Liver (tissue), 8 donors: ENCODE measurements at regions not wholly inside any gene's neighbourhood (a gene's known extent, or its start where the extent isn't known, plus 50 kb on each side); places are given as distances from the start of the nearest gene placed in this dataset.

Source experiments
- DNase-seq: peaks from one replicate; pipeline ENCODE4 v3.0.0-alpha.2; 2017; ENCODE audit warnings: low spot score
- H3K27ac ChIP-seq, 2 donors: one replicate each; pipeline ENCODE4 v1.7.0; 2013; ENCODE audit warnings: inconsistent platforms in 2 of 2, low read length in 2 of 2, control low read depth in 1 of 2, low read depth in 1 of 2, mild to moderate bottlenecking in 1 of 2
- H3K27me3 ChIP-seq, 4 donors: one replicate each; pipeline versions ENCODE4 v1.6.1 to v1.7.0; 2013; ENCODE audit warnings: low read length in 3 of 4, inconsistent platforms in 1 of 4, mild to moderate bottlenecking in 1 of 4, moderate library complexity in 1 of 4; ENCODE audit not compliant: control insufficient read depth in 4 of 4, insufficient read depth in 4 of 4
- H3K36me3 ChIP-seq, 4 donors: one replicate each; pipeline versions ENCODE4 v1.6.1 to v1.7.0; 2013; ENCODE audit warnings: low read length in 3 of 4, mild to moderate bottlenecking in 3 of 4, low read depth in 1 of 4, moderate library complexity in 1 of 4; ENCODE audit not compliant: control insufficient read depth in 4 of 4, insufficient read depth in 3 of 4
- H3K4me1 ChIP-seq, 4 donors: one replicate each; pipeline versions ENCODE4 v1.6.1 to v1.7.0; 2013; ENCODE audit warnings: low read length in 3 of 4, mild to moderate bottlenecking in 3 of 4, moderate library complexity in 1 of 4; ENCODE audit not compliant: control insufficient read depth in 4 of 4, insufficient read depth in 4 of 4
- H3K4me3 ChIP-seq, 3 donors: one replicate each; pipeline versions ENCODE4 v1.6.1 to v1.7.0; 2013; ENCODE audit warnings: low read length in 3 of 3, control low read depth in 1 of 3, low read depth in 1 of 3, mild to moderate bottlenecking in 1 of 3
- H3K9ac ChIP-seq, 2 donors: one replicate each; pipeline ENCODE4 v1.7.0; 2013; ENCODE audit warnings: low read length in 2 of 2, mild to moderate bottlenecking in 2 of 2, moderate library complexity in 2 of 2, control low read depth in 1 of 2, low read depth in 1 of 2
- H3K9me3 ChIP-seq, 4 donors: one replicate each; pipeline versions ENCODE4 v1.6.1 to v1.7.0; 2013; ENCODE audit warnings: low read length in 3 of 4; ENCODE audit not compliant: control insufficient read depth in 4 of 4
- CTCF ChIP-seq: fragments of 150-350 bp; IDR thresholded peaks from 2 replicates; pipeline ENCODE4 v1.5.1; 2017; ENCODE audit warnings: improper control_type of control experiment, low read depth, low read length; ENCODE audit not compliant: missing input control
- EGR1 ChIP-seq, 2 donors: IDR thresholded peaks; 2 replicates each; pipeline ENCODE4 v1.6.1; 2016 to 2018; ENCODE audit warnings: antibody characterized with exemption in 2 of 2, low read depth in 2 of 2
- GABPA ChIP-seq, 2 donors: IDR thresholded peaks in 1 of 2; conservative IDR thresholded peaks in 1 of 2; 2 replicates each; pipeline ENCODE4 v1.6.1; 2016; ENCODE audit warnings: antibody characterized with exemption in 2 of 2, mild to moderate bottlenecking in 1 of 2, moderate library complexity in 1 of 2
- HNF4A ChIP-seq, 2 donors: conservative IDR thresholded peaks; 2 replicates each; pipeline ENCODE4 v1.6.1; 2016; ENCODE audit warnings: antibody characterized with exemption in 2 of 2, mild to moderate bottlenecking in 2 of 2
- HNF4G ChIP-seq: IDR thresholded peaks from 2 replicates; pipeline ENCODE4 v1.6.1; 2016; ENCODE audit warnings: antibody characterized with exemption
- JUND ChIP-seq, 2 donors: IDR thresholded peaks; 2 replicates each; pipeline ENCODE4 v1.6.1; 2016; ENCODE audit warnings: antibody characterized with exemption in 2 of 2
- MAX ChIP-seq: IDR thresholded peaks from 2 replicates; pipeline ENCODE4 v1.6.1; 2016; ENCODE audit warnings: antibody characterized with exemption
- NR2F2 ChIP-seq: IDR thresholded peaks from 2 replicates; pipeline ENCODE4 v1.6.1; 2016; ENCODE audit warnings: antibody characterized with exemption
- RAD21 ChIP-seq, 2 donors: IDR thresholded peaks; 2 replicates each; pipeline ENCODE4 v1.6.1; 2016; ENCODE audit warnings: antibody characterized with exemption in 2 of 2, mild to moderate bottlenecking in 2 of 2
- REST ChIP-seq: IDR thresholded peaks from 2 replicates; pipeline ENCODE4 v1.6.1; 2016; ENCODE audit warnings: antibody characterized with exemption, mild to moderate bottlenecking
- SP1 ChIP-seq: IDR thresholded peaks from 2 replicates; pipeline ENCODE4 v1.6.1; 2018; ENCODE audit warnings: antibody characterized with exemption, mild to moderate bottlenecking
- YY1 ChIP-seq: IDR thresholded peaks from 2 replicates; pipeline ENCODE4 v1.6.1; 2016; ENCODE audit warnings: antibody characterized with exemption, mild to moderate bottlenecking
- WGBS: extraction: QIAGEN DNeasy Blood & Tissue Kit; methylation state at CpG from one replicate; pipeline ENCODE4 v1.1.7; 2013; 5-methylcytosine and 5-hydroxymethylcytosine counted together
- donor health status: healthy.
- donor health status: healthy.
- donor health status: healthy.
- donor health status: healthy.
- donor health status: healthy.

GRCh38 chr6:11410539-11411307 lies 126.8 kb upstream of the TMEM170B start:
- Histone ChIP-seq H3K27ac (no peak overlapping the region), H3K36me3 (no peaks in the 10 kb centered on the region), H3K9ac (no peak overlapping the region), H3K4me1 (peaks cover 0 to 9% (median 0%) of the 10 kb centered on the region in 4 donors), H3K27me3 (no peaks in the 10 kb centered on the region), H3K4me3 (no peak overlapping the region), H3K9me3 (no peaks in the 10 kb centered on the region)
- 69% methylated on average over 4 of the region's 4 CpGs for WGBS
- TF ChIP-seq RAD21 (IDR thresholded peaks at IDR 0.05): no peak
- no peak for TF ChIP-seq JUND (IDR thresholded peaks at IDR 0.05)
- no peak for TF ChIP-seq MAX
- no peak for TF ChIP-seq HNF4G
- no peak for TF ChIP-seq YY1
- no peak for TF ChIP-seq REST
- no peak for TF ChIP-seq GABPA (IDR thresholded peaks at IDR 0.05 in 1 of 2, conservative IDR thresholded peaks at IDR 0.05 in 1 of 2)
- TF ChIP-seq EGR1 (IDR thresholded peaks at IDR 0.05; ENCODE audit: low read depth in 2 of 2): no peak
- TF ChIP-seq NR2F2: no peak
- TF ChIP-seq CTCF: no peak
- no peak for DNase-seq

- Histone ChIP-seq H3K36me3 (no peaks in the 10 kb centered on the region), H3K9ac (no peak overlapping the region), H3K27me3 (no peaks in the 10 kb centered on the region), H3K4me1 (peaks cover 0 to 2% (median 0%) of the 10 kb centered on the region in 4 donors), H3K9me3 (no peaks in the 10 kb centered on the region), H3K4me3 (no peak overlapping the region), H3K27ac (no peak overlapping the region)
- no peak for TF ChIP-seq CTCF
- no peak for TF ChIP-seq SP1
- no peak for TF ChIP-seq HNF4G
- TF ChIP-seq MAX: no peak
- TF ChIP-seq HNF4A (conservative IDR thresholded peaks at IDR 0.05): no peak
- no peak for DNase-seq
These were observed 128.2 kb upstream of the TMEM170B start for GRCh38 chr6:11409371-11409770.
